ENCODE measurements at regions not wholly inside any gene's neighbourhood (a gene's known extent, or its start where the extent isn't known, plus 50 kb on each side); places are given as distances from the start of the nearest gene placed in this dataset.

- TF ChIP-seq CTCF (IDR thresholded peaks at IDR 0.05), result no peak
- TF ChIP-seq EP300 (IDR thresholded peaks at IDR 0.05), result no peak
- TF ChIP-seq POLR2A (IDR thresholded peaks at IDR 0.05), result no peak
Measured at GRCh38 chr12:75795125-75795524, 236.5 kb downstream of the PHLDA1 start.
